Neural progenitor cell (in vitro differentiated cells): ENCODE measurements at regions not wholly inside any gene's neighbourhood (a gene's known extent, or its start where the extent isn't known, plus 50 kb on each side); places are given as distances from the start of the nearest gene placed in this dataset.
"Not testable (repeated sequence)": the region's sequence is repeated elsewhere in the genome, so short reads cannot be mapped to it uniquely, and the experiment has no call there.

Source experiments
- EZH2phosphoT487 ChIP-seq: fragments of 200-600 bp; sonication (generic); IDR thresholded peaks from 2 replicates; pipeline ENCODE4 v1.6.1; 2017; ENCODE audit warnings: antibody characterized with exemption
- TF ChIP-seq, protein P1 (sequence below): fragments of 200-600 bp; sonication (generic); IDR thresholded peaks from 2 replicates; pipeline ENCODE4 v1.5.1; 2017; ENCODE audit warnings: antibody characterized with exemption, mild to moderate bottlenecking

GRCh38 chr1:125119566-125120205 lies 3934.9 kb downstream of the SRGAP2C start:
- TF ChIP-seq, protein P1, sequence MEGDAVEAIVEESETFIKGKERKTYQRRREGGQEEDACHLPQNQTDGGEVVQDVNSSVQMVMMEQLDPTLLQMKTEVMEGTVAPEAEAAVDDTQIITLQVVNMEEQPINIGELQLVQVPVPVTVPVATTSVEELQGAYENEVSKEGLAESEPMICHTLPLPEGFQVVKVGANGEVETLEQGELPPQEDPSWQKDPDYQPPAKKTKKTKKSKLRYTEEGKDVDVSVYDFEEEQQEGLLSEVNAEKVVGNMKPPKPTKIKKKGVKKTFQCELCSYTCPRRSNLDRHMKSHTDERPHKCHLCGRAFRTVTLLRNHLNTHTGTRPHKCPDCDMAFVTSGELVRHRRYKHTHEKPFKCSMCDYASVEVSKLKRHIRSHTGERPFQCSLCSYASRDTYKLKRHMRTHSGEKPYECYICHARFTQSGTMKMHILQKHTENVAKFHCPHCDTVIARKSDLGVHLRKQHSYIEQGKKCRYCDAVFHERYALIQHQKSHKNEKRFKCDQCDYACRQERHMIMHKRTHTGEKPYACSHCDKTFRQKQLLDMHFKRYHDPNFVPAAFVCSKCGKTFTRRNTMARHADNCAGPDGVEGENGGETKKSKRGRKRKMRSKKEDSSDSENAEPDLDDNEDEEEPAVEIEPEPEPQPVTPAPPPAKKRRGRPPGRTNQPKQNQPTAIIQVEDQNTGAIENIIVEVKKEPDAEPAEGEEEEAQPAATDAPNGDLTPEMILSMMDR, result not testable (repeated sequence)
- not testable (repeated sequence) for TF ChIP-seq EZH2phosphoT487
